GM19397 (cell line): ENCODE measurements at regions not wholly inside any gene's neighbourhood (a gene's known extent, or its start where the extent isn't known, plus 50 kb on each side); places are given as distances from the start of the nearest gene placed in this dataset.
"Not testable (repeated sequence)": the region's sequence is repeated elsewhere in the genome, so short reads cannot be mapped to it uniquely, and the experiment has no call there.

Experiments
- ATAC-seq: cut with Tn5 transposase; IDR thresholded peaks from one replicate; pipeline ENCODE4 v1.9.1; 2021; ENCODE audit warnings: mild to moderate bottlenecking, moderate library complexity; ENCODE audit not compliant: unreplicated experiment

GRCh38 chr4:62791386-62791785 is 1591.3 kb downstream of the ADGRL3 start:
- ATAC-seq = no peak

- no peak for ATAC-seq
These were observed 1571.9 kb downstream of the ADGRL3 start for GRCh38 chr4:62771983-62772557.

GRCh38 chr4:62740296-62740695 is 1540.2 kb downstream of the ADGRL3 start:
- no peak for ATAC-seq

GRCh38 chr4:62717154-62717553 is 1517.0 kb downstream of the ADGRL3 start:
- ATAC-seq = no peak

- ATAC-seq = no peak
These were observed 1511.4 kb downstream of the ADGRL3 start for GRCh38 chr4:62711575-62711974.

GRCh38 chr4:62709618-62710252 is 1509.6 kb downstream of the ADGRL3 start:
- ATAC-seq = no peak

GRCh38 chr4:62706423-62706822 is 1506.3 kb downstream of the ADGRL3 start:
- no peak for ATAC-seq

GRCh38 chr4:62683799-62684566 is 1483.9 kb downstream of the ADGRL3 start:
- ATAC-seq = no peak

- no peak for ATAC-seq
These were observed 1476.8 kb downstream of the ADGRL3 start for GRCh38 chr4:62676962-62677361.

GRCh38 chr4:62670514-62670913 is 1470.4 kb downstream of the ADGRL3 start:
- ATAC-seq = no peak

GRCh38 chr4:62661821-62662220 is 1461.7 kb downstream of the ADGRL3 start:
- no peak for ATAC-seq

- ATAC-seq = no peak
These were observed 1455.9 kb downstream of the ADGRL3 start for GRCh38 chr4:62656006-62656405.

GRCh38 chr4:62644372-62644771 is 1444.2 kb downstream of the ADGRL3 start:
- ATAC-seq = no peak

- ATAC-seq = no peak
These were observed 1440.2 kb downstream of the ADGRL3 start for GRCh38 chr4:62640296-62640695.

GRCh38 chr4:62627671-62628070 is 1427.5 kb downstream of the ADGRL3 start:
- ATAC-seq = no peak

GRCh38 chr4:62627141-62627540 is 1427.0 kb downstream of the ADGRL3 start:
- no peak for ATAC-seq

- ATAC-seq = no peak
These were observed 1422.0 kb downstream of the ADGRL3 start for GRCh38 chr4:62622089-62622488.

GRCh38 chr4:62619971-62620370 is 1419.8 kb downstream of the ADGRL3 start:
- no peak for ATAC-seq

GRCh38 chr4:62618042-62618441 is 1417.9 kb downstream of the ADGRL3 start:
- ATAC-seq = no peak

GRCh38 chr4:62601737-62602136 is 1401.6 kb downstream of the ADGRL3 start:
- ATAC-seq = no peak

GRCh38 chr4:62595265-62595664 is 1395.1 kb downstream of the ADGRL3 start:
- ATAC-seq = not testable (repeated sequence)

- ATAC-seq = no peak
These were observed 1391.6 kb downstream of the ADGRL3 start for GRCh38 chr4:62591756-62592155.
